H1 (cell line): ENCODE measurements at regions not wholly inside any gene's neighbourhood (a gene's known extent, or its start where the extent isn't known, plus 50 kb on each side); places are given as distances from the start of the nearest gene placed in this dataset.

Source experiments
- CTCF ChIA-PET: fragments of 300-600 bp; sonication (Branson Sonifier 250); formaldehyde crosslinking; loops from one replicate; lab custom pipeline; 2021; ENCODE audit not compliant: partially characterized antibody; lab: Charles Lee
- POLR2A ChIA-PET: fragments of 300-600 bp; sonication (Branson Sonifier 250); formaldehyde crosslinking; loops from one replicate; lab custom pipeline; 2021; ENCODE audit warnings: inconsistent platforms; ENCODE audit not compliant: partially characterized antibody; lab: Charles Lee
- DNase-seq, 2 experiments: peaks; one replicate each; pipeline versions ENCODE4 v3.0.0 to v3.0.0-alpha.2; 2010 to 2022; ENCODE audit warnings: low spot score in 2 of 2, low read depth in 1 of 2, mixed read lengths in 1 of 2
- FAIRE-seq: peaks from 2 replicates; lab custom pipeline; 2011; peaks lifted over from hg19 to GRCh38; lab: Jason Lieb, UNC
- H2AFZ ChIP-seq: 2 replicates; pipeline ENCODE4 v1.8.1; 2012; ENCODE audit warnings: low read length, inconsistent platforms
- H2AK5ac ChIP-seq: 2 replicates; pipeline ENCODE4 v1.6.1; 2013; ENCODE audit warnings: low read depth, low read length
- H2BK120ac ChIP-seq: replicated peaks from 2 replicates; pipeline ENCODE3; 2013; ENCODE audit warnings: low read depth, low read length, inconsistent platforms
- H2BK12ac ChIP-seq: 2 replicates; pipeline ENCODE4 v1.6.1; 2013; ENCODE audit warnings: low read depth, low read length
- H2BK15ac ChIP-seq: 2 replicates; pipeline ENCODE4 v1.6.1; 2013; ENCODE audit warnings: low read length
- H2BK20ac ChIP-seq: 2 replicates; pipeline ENCODE4 v1.6.1; 2013; ENCODE audit warnings: low read length
- H2BK5ac ChIP-seq: 2 replicates; pipeline ENCODE4 v1.6.1; 2013; ENCODE audit warnings: low read depth, low read length
- H3K14ac ChIP-seq: 2 replicates; pipeline ENCODE4 v1.6.1; 2013; ENCODE audit warnings: inconsistent platforms; ENCODE audit not compliant: insufficient read length
- H3K18ac ChIP-seq: 2 replicates; pipeline ENCODE4 v1.6.1; 2013; ENCODE audit warnings: low read length; ENCODE audit errors: extremely low read depth
- H3K23ac ChIP-seq: 2 replicates; pipeline ENCODE4 v1.6.1; 2013; ENCODE audit warnings: inconsistent platforms; ENCODE audit not compliant: insufficient read length
- H3K23me2 ChIP-seq: 2 replicates; pipeline ENCODE4 v1.6.1; 2013; ENCODE audit warnings: low read depth, low read length
- H3K27ac ChIP-seq: 2 replicates; pipeline ENCODE4 v1.6.1; 2011; ENCODE audit warnings: low read depth, low read length, inconsistent platforms
- H3K27me3 ChIP-seq, 4 experiments: replicated peaks in 1 of 4; 1 replicate in 1 of 4; 2 replicates in 3 of 4; pipeline versions ENCODE4 v1.6.1 to v1.8.1; 2011 to 2013; ENCODE audit warnings: low read length in 3 of 4, mild to moderate bottlenecking in 3 of 4, inconsistent platforms in 2 of 4, mixed read lengths in 2 of 4, moderate library complexity in 1 of 4; ENCODE audit not compliant: control insufficient read depth in 3 of 4, insufficient read depth in 3 of 4; ENCODE audit errors: extremely low read depth in 1 of 4
- H3K36me3 ChIP-seq, 4 experiments: 2 replicates each; pipeline versions ENCODE4 v1.6.1 to v1.8.1; 2011 to 2013; ENCODE audit warnings: mild to moderate bottlenecking in 4 of 4, low read length in 3 of 4, moderate library complexity in 2 of 4, control low read depth in 1 of 4, inconsistent platforms in 1 of 4; ENCODE audit not compliant: insufficient read depth in 4 of 4, control insufficient read depth in 2 of 4
- H3K4ac ChIP-seq: replicated peaks from 2 replicates; pipeline ENCODE3; 2013; ENCODE audit warnings: low read length, low read depth, mixed read lengths, inconsistent platforms; ENCODE audit not compliant: insufficient read length
- H3K4me1 ChIP-seq, 4 experiments: replicated peaks in 1 of 4; 1 replicate in 1 of 4; 2 replicates in 3 of 4; pipeline versions ENCODE4 v1.6.1 to v1.8.1; 2011 to 2013; ENCODE audit warnings: low read length in 3 of 4, inconsistent platforms in 2 of 4, mixed read lengths in 1 of 4; ENCODE audit not compliant: insufficient read depth in 4 of 4, control insufficient read depth in 3 of 4
- H3K4me2 ChIP-seq, 2 experiments: 2 replicates each; pipeline versions ENCODE4 v1.6.1 to v1.8.1; 2011 to 2013; ENCODE audit warnings: low read depth in 2 of 2, low read length in 2 of 2, control low read depth in 1 of 2, inconsistent platforms in 1 of 2, mild to moderate bottlenecking in 1 of 2; ENCODE audit not compliant: insufficient read depth in 1 of 2
- H3K4me3 ChIP-seq, 4 experiments: fragments of 200-600, 300-600 bp in 1 of 4; sonication (generic), shearing (Covaris generic), sonication (Bioruptor Twin) in 1 of 4; 2 replicates each; pipeline versions ENCODE4 v1.5.1 to v1.8.1; 2011 to 2016; ENCODE audit warnings: low read length in 4 of 4, low read depth in 3 of 4, control low read depth in 2 of 4, inconsistent platforms in 2 of 4, mild to moderate bottlenecking in 2 of 4, mixed read lengths in 1 of 4, moderate library complexity in 1 of 4; ENCODE audit not compliant: insufficient read depth in 2 of 4; ENCODE audit errors: extremely low read depth in 1 of 4
- H3K56ac ChIP-seq: replicated peaks from 2 replicates; pipeline ENCODE3; 2013; ENCODE audit warnings: low read depth, mild to moderate bottlenecking, mixed read lengths, low read length, inconsistent platforms; ENCODE audit not compliant: insufficient read length
- H3K79me1 ChIP-seq: 2 replicates; pipeline ENCODE4 v1.6.1; 2013; ENCODE audit warnings: low read depth, low read length, control low read depth
- H3K79me2 ChIP-seq, 2 experiments: 2 replicates each; pipeline versions ENCODE4 v1.6.1 to v1.8.1; 2012 to 2013; ENCODE audit warnings: low read length in 2 of 2, mild to moderate bottlenecking in 2 of 2, inconsistent platforms in 1 of 2; ENCODE audit not compliant: insufficient read depth in 2 of 2, control insufficient read depth in 1 of 2
- H3K9ac ChIP-seq, 4 experiments: replicated peaks in 1 of 4; 1 replicate in 1 of 4; 2 replicates in 3 of 4; pipeline versions ENCODE4 v1.6.1 to v1.8.1; 2011 to 2013; ENCODE audit warnings: low read depth in 3 of 4, low read length in 3 of 4, control low read depth in 2 of 4, mild to moderate bottlenecking in 2 of 4, moderate library complexity in 2 of 4, inconsistent platforms in 1 of 4; ENCODE audit errors: extremely low read depth in 1 of 4
- H3K9me3 ChIP-seq, 2 experiments: 2 replicates each; pipeline versions ENCODE4 v1.6.1 to v1.8.1; 2012 to 2013; ENCODE audit warnings: mild to moderate bottlenecking in 2 of 2, moderate library complexity in 2 of 2, control low read depth in 1 of 2, inconsistent platforms in 1 of 2, low read depth in 1 of 2, low read length in 1 of 2, mixed read lengths in 1 of 2; ENCODE audit not compliant: insufficient read depth in 2 of 2
- H4K20me1 ChIP-seq, 2 experiments: replicated peaks in 1 of 2; 2 replicates each; pipeline versions ENCODE3 to v1.8.1; 2011 to 2013; ENCODE audit warnings: inconsistent platforms in 2 of 2, low read length in 2 of 2, mild to moderate bottlenecking in 1 of 2; ENCODE audit not compliant: insufficient read depth in 2 of 2, control insufficient read depth in 1 of 2
- H4K5ac ChIP-seq: 2 replicates; pipeline ENCODE4 v1.6.1; 2013; ENCODE audit warnings: low read length, low read depth, mixed read lengths, inconsistent platforms; ENCODE audit not compliant: insufficient read length
- H4K8ac ChIP-seq: 2 replicates; pipeline ENCODE4 v1.8.0; 2013; ENCODE audit warnings: mild to moderate bottlenecking, moderate library complexity, low read length, inconsistent platforms; ENCODE audit not compliant: insufficient read depth; ENCODE audit errors: extremely low read depth
- H4K91ac ChIP-seq: replicated peaks from 2 replicates; pipeline ENCODE3; 2013; ENCODE audit warnings: low read length, mixed read lengths, inconsistent platforms; ENCODE audit not compliant: insufficient read length
- CBX8 ChIP-seq: fragments of 300-800, 300-1000 bp; sonication (generic); IDR thresholded peaks from 2 replicates; pipeline ENCODE4 v1.7.1; 2016; ENCODE audit warnings: low read depth, low read length, borderline replicate concordance
- CHD1 ChIP-seq: IDR thresholded peaks from 2 replicates; pipeline ENCODE4 v1.6.1; 2012; ENCODE audit warnings: low read depth, low read length, improper control_type of control experiment
- GTF2F1 ChIP-seq: IDR thresholded peaks from 2 replicates; pipeline ENCODE4 v1.6.1; 2012; ENCODE audit warnings: low read depth, low read length, improper control_type of control experiment, borderline replicate concordance
- MAX ChIP-seq: IDR thresholded peaks from 2 replicates; pipeline ENCODE4 v1.6.1; 2012; ENCODE audit warnings: inconsistent platforms
- NANOG ChIP-seq: IDR thresholded peaks from 2 replicates; pipeline ENCODE4 v1.6.1; 2011; ENCODE audit warnings: low read length, low read depth, mild to moderate bottlenecking, inconsistent platforms; ENCODE audit not compliant: insufficient read depth, poor library complexity, severe bottlenecking
- PHF8 ChIP-seq: fragments of 200-600 bp; sonication (generic); conservative IDR thresholded peaks from 2 replicates; pipeline ENCODE4 v1.7.1; 2012; ENCODE audit warnings: low read depth, mild to moderate bottlenecking, inconsistent platforms, low read length, moderate library complexity
- RFX5 ChIP-seq: IDR thresholded peaks from 2 replicates; pipeline ENCODE4 v1.6.1; 2011; ENCODE audit warnings: low read depth, low read length, improper control_type of control experiment, borderline replicate concordance
- RNF2 ChIP-seq: fragments of 200-900, 300-1000 bp; sonication (generic); IDR thresholded peaks from 2 replicates; pipeline ENCODE4 v1.7.1; 2016; ENCODE audit warnings: borderline replicate concordance, low read depth, mild to moderate bottlenecking, antibody characterized with exemption, low read length; ENCODE audit not compliant: poor library complexity, severe bottlenecking; ENCODE audit errors: missing control alignments
- SAP30 ChIP-seq: fragments of 300-600 bp; sonication (generic); IDR thresholded peaks from 2 replicates; pipeline ENCODE4 v1.7.1; 2012; ENCODE audit warnings: low read length, moderate library complexity, mild to moderate bottlenecking, inconsistent platforms; ENCODE audit not compliant: insufficient read depth, insufficient replicate concordance
- YY1 ChIP-seq: IDR thresholded peaks from 2 replicates; pipeline ENCODE4 v1.6.1; 2011; ENCODE audit warnings: low read depth, mild to moderate bottlenecking, low read length
- ZNF274 ChIP-seq: IDR thresholded peaks from 2 replicates; pipeline ENCODE4 v1.7.0; 2012; ENCODE audit warnings: low read length, borderline replicate concordance; ENCODE audit errors: extremely low read depth
- WGBS, 2 experiments: shearing (Covaris generic) in 1 of 2; methylation state at CpG; one replicate each; pipeline versions ENCODE4 v1.1.6 to v1.1.7; 2013 to 2015; ENCODE audit warnings: low lambda C conversion rate in 2 of 2, mixed read lengths in 2 of 2, inconsistent platforms in 1 of 2, low coverage in 1 of 2, missing lambda C conversion rate in 1 of 2; ENCODE audit not compliant: insufficient replicate concordance in 2 of 2, insufficient coverage in 1 of 2, insufficient read length in 1 of 2; ENCODE audit errors: extremely low coverage in 1 of 2, missing lambda C conversion rate in 1 of 2; 5-methylcytosine and 5-hydroxymethylcytosine counted together

GRCh38 chr14:104250175-104250574, 111.8 kb downstream of the KIF26A start:
- Histone ChIP-seq H3K23ac (no peak overlapping the region), H3K36me3 (no peaks in the 10 kb centered on the region), H2AFZ (no peak overlapping the region), H3K27ac (no peak overlapping the region), H3K9me3 (peaks cover 7% of the 10 kb centered on the region in 2 experiments; a peak in 3 of 4 replicates), H4K91ac (no peak overlapping the region), H3K27me3 (no peaks in the 10 kb centered on the region), H3K4me1 (no peaks in the 10 kb centered on the region), H2AK5ac (no peak overlapping the region), H3K23me2 (no peaks in the 10 kb centered on the region; the same call in 1 of the 2 replicates), H2BK5ac (no peak overlapping the region), H4K5ac (no peak overlapping the region), H3K18ac (no peak overlapping the region), H4K20me1 (no peaks in the 10 kb centered on the region), H2BK120ac (no peak overlapping the region), H3K56ac (no peak overlapping the region), H2BK12ac (no peak overlapping the region), H3K79me2 (no peaks in the 10 kb centered on the region), H3K4me3 (no peak overlapping the region), H3K4me2 (no peak overlapping the region), H3K9ac (no peak overlapping the region), H2BK15ac (no peak overlapping the region), H3K4ac (no peak overlapping the region), H2BK20ac (no peak overlapping the region), H4K8ac (no peak overlapping the region), H3K79me1 (no peaks in the 10 kb centered on the region), H3K14ac (no peak overlapping the region)
- ChIA-PET POLR2A (no interaction called here), CTCF (no interaction called here)
- FAIRE-seq = no peak
- no peak for DNase-seq
- WGBS, 2 experiments = 90% methylated on average over 5 of the region's 8 CpGs; no CpG with 5 or more reads in 1 of the 2 experiments
- TF ChIP-seq RNF2 (no peak), NANOG (no peak), GTF2F1 (no peak), ZNF274 (no peak), CBX8 (no peak), PHF8 (no peak), MAX (no peak), RFX5 (no peak), YY1 (no peak), CHD1 (no peak), SAP30 (no peak)
